ENCODE measurements at regions not wholly inside any gene's neighbourhood (a gene's known extent, or its start where the extent isn't known, plus 50 kb on each side); places are given as distances from the start of the nearest gene placed in this dataset.
"Not testable (repeated sequence)": the region's sequence is repeated elsewhere in the genome, so short reads cannot be mapped to it uniquely, and the experiment has no call there.

- DNase-seq, result no peak
These were observed 108.5 kb downstream of the KCNK1 start for GRCh38 chr1:233722212-233722979.

GRCh38 chr1:233723387-233723786 is 109.5 kb downstream of the KCNK1 start:
- intact Hi-C loops (cut with DNase I), result no loop called here
- no peak for DNase-seq

More at GRCh38 chr1:233722212-233722979, 108.5 kb downstream of the KCNK1 start:
- intact Hi-C loops (cut with DNase I), result no loop called here

GRCh38 chr1:233724131-233724631 is 110.3 kb downstream of the KCNK1 start:
- intact Hi-C loops (cut with DNase I); DNase-seq: not testable (repeated sequence)

DNA sequence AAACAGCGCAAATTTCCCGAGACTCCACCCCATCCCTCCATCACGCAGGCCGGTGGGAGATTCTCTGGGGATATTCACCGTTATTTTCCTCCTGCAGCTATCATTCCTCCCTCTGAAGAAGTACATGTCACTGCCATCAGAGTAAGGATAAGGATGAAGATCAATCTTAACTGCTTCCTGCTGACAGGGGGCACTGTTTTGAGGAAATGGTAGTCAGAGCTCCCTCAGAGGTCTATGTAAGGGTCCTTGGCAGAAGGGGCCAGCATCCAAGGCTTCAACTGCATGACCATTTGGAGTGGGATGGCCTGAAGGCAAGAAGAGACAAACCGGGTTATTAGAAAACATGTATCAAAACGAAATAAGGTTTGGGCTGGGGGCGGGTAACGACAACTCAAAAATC is 111.5 kb downstream of the KCNK1 start:
- intact Hi-C loops (cut with DNase I), result no loop called here

GRCh38 chr1:233728721-233729120 is 114.8 kb downstream of the KCNK1 start:
- DNase-seq, result no peak
- intact Hi-C loops (cut with DNase I), result no loop called here

More for the DNA sequence above, 111.5 kb downstream of the KCNK1 start:
- DNase-seq, result no peak

DNA sequence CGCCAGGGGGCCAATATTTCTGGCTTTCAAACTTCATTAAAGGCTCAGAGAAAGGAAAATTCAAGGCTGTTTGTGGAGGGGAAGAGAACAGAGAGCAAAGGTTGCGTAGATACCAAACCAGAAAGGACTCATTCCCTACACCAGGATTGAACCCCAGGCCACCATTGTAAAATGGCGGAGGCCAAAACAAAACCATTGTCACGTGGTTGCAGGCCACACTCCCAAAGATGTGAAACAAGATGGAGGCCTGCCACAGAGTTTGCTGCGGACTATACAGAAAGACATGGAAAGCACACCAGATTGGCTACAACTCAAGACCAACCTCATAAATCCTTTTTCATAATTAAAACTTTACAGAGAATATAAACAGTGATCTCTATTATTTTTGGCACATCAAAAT is 116.5 kb downstream of the KCNK1 start:
- DNase-seq, result no peak
- intact Hi-C loops (cut with DNase I), result no loop called here

DNA sequence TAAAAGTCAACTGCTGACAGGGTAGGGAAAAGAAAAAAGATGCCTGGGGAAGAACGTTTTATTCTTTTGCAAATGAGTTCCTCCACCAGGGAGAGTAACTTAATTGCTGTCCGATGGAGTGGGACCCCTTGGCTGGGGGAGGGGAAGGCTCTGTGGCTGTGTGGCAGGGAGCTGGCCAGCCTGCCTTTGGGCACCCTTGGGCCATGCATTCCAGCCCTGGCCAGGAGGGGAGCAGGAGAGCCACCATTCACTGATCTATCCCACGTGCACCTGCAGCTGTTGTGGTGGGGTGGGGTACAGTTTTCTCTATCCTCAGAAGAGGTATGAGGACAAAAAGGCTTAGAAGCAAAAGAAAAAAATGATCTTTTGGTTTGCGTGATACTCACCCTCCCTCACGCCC is 116.9 kb downstream of the KCNK1 start:
- intact Hi-C loops (cut with DNase I), result no loop called here
- no peak for DNase-seq

DNA sequence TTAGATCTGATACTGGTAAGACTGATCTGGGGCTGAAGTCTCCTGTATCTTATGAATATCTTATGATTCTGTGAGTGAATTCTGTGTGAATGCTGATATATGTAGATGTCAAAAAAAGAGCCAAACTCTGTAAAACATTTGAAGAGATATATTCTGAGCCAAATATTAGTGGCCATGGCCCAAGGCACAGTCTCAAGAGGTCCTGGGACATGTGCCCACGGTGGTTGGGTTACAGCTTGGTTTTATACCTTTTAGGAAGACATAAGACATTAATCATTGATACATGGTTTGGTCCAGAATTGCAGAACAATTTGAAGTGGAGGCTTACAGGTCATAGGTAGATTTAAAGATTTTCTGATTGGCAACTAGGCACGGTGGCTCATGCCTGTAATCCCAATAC is 118.3 kb downstream of the KCNK1 start:
- no peak for DNase-seq
- intact Hi-C loops (cut with DNase I), result no loop called here

DNA sequence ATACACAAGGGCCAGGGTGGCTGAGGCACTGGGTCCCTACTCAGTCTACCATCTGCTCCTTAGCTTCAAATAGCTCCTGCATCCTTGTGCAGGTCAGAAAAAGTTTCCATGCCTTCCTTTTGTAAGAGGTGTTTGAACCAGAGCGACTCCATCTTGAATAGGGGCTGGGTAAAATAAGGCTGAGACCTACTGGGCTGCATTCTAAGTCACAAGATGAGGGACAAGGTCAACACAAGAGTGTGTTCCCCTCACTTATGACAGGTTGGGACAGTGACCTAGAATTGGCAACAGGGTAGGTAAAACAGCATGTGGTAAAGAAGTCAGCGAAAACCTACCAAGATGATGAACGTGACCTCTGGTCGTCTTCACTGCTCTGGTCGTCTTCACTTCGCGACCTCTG is 120.5 kb downstream of the KCNK1 start:
- intact Hi-C loops (cut with DNase I), result no loop called here
- no peak for DNase-seq

DNA sequence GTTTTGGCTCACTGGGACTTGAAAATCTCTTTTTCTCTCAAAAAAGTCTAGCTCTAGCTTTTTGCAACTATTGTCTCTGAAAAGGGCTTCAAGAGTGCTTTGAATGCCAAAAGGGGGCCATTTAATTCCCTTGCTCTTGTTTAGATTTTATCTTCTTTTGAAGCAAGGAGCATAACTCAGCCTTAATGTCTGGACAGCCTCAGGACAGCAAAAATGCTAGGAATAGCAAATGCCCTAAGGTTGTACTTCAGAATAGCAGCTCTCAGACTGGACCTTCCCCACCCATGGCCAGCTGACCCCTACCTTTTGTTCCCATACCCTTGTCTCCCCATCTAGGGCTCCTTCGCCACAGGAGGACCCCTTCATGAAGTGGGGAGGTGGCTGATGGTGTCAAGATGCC is 121.4 kb downstream of the KCNK1 start:
- intact Hi-C loops (cut with DNase I), result no loop called here
- no peak for DNase-seq

DNA sequence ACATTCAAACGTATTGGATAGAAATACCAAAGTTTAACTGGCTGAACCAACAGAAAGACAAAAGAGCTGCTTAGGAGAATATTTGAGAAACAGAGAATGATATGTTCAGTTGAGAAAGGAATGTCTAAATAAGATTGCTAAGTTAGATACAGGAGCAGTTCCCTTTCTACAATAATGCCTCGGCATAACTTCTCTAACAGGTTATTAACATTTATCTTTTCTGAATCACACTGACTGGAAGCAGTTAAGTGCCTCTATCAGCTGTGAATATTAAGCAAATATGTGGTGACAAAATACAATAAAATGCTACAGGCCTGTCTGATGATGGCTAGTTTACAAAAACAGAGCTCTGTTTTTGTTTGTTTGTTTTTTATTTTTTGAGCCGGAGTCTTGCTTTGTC is 121.9 kb downstream of the KCNK1 start:
- DNase-seq, result no peak
- intact Hi-C loops (cut with DNase I), result no loop called here

GRCh38 chr1:233737341-233737740 is 123.4 kb downstream of the KCNK1 start:
- intact Hi-C loops (cut with DNase I), result no loop called here

DNA sequence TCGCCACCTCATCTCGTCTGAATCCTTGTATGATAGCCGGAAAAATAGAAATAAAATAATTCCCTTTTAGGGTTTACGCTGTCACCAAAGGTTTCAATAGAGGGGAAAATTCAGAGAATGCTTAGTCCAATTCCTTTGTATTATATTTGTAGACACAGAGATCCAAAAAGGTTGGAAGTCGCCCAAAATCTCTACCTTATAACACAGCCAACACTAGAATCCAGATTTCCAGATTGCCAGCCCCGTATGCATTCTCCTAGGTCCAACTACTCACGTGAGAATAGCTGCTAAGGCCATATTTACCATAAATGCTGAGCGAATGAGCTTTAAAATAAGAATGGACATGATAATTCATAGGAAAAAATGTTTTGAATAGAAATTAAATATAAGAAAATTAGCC is 124.5 kb downstream of the KCNK1 start:
- intact Hi-C loops (cut with DNase I), result no loop called here
- no peak for DNase-seq

More at GRCh38 chr1:233737341-233737740, 123.4 kb downstream of the KCNK1 start:
- DNase-seq, result no peak

GRCh38 chr1:233738850-233739249 is 124.9 kb downstream of the KCNK1 start:
- DNase-seq, result no peak
- intact Hi-C loops (cut with DNase I), result no loop called here

- intact Hi-C loops (cut with DNase I), result no loop called here
- DNase-seq, result no peak
These were observed 131.0 kb downstream of the KCNK1 start for GRCh38 chr1:233744779-233745513.

- intact Hi-C loops (cut with DNase I), result no loop called here
- no peak for DNase-seq
These were observed 136.2 kb downstream of the KCNK1 start for GRCh38 chr1:233750139-233750538.

- no peak for DNase-seq
- intact Hi-C loops (cut with DNase I), result no loop called here
These were observed 144.8 kb upstream of the SLC35F3 start for GRCh38 chr1:233759665-233760064.

GRCh38 chr1:233764304-233764703 is 140.2 kb upstream of the SLC35F3 start:
- DNase-seq; intact Hi-C loops (cut with DNase I): not testable (repeated sequence)

DNA sequence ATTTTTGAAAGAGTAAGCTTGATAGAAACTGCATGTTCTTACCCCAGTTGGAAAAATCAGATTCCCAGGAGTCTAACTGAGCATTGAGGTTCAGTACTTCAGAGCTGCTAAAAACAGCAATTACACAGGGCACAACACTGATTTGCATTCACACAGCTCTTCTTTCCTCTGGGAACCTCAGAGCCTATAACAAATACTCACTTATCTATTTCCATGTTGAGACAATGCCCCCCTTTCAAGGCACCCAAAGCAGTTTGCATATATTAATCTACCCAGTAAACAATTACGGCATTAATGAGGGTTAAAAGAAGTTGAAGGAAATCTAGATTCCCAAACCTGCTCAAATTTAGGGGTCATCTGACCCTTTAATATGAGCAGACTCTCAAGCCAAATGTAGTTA is 126.9 kb upstream of the SLC35F3 start:
- intact Hi-C loops (cut with DNase I), result no loop called here
- peak in 24 of 42 donors; percentile 3 to 77 (median 38) for DNase-seq

DNA sequence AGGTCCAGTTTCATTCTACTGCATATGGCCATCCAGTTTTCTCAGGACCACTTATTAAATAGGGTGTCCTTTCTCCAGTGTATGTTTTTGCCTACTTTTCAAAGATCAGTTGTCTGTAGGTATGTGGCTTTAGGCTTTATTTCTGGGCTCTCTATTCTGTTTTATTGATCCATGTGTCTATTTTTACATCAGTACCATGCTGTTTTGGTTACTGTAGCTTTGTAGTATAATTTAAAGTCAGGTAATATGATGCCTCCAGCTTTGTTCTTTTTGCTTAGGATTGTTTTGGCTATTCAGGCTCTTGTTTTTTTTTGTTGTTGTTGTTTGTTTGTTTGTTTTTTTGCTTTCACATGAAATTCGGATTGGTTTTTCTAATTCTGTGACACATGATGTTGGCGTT is 124.4 kb upstream of the SLC35F3 start:
- intact Hi-C loops (cut with DNase I), result no loop called here
- no peak for DNase-seq
